ENCODE measurements at regions not wholly inside any gene's neighbourhood (a gene's known extent, or its start where the extent isn't known, plus 50 kb on each side); places are given as distances from the start of the nearest gene placed in this dataset.

GRCh38 chr6:147831356-147831755 lies 322.9 kb downstream of the SAMD5 start:
- no peak for TF ChIP-seq CTCF (IDR thresholded peaks at IDR 0.05; ENCODE audit: unreplicated experiment)
- Mint-ChIP-seq H3K27me3 (ENCODE audit: low read depth) (no peaks in the 10 kb centered on the region), H3K27ac (no peak overlapping the region), H3K9me3 (no peaks in the 10 kb centered on the region), H3K36me3 (no peaks in the 10 kb centered on the region), H3K4me1 (peaks cover 3% of the 10 kb centered on the region), H3K4me3 (no peak overlapping the region)
- DNase-seq (ENCODE audit: low spot score in 2 of 2, unreplicated experiment in 2 of 2): no peak

- Mint-ChIP-seq H3K9me3 (no peaks in the 10 kb centered on the region), H3K36me3 (no peaks in the 10 kb centered on the region), H3K4me3 (no peak overlapping the region), H3K27ac (no peak overlapping the region), H3K27me3 (ENCODE audit: low read depth) (no peaks in the 10 kb centered on the region), H3K4me1 (peaks cover 3% of the 10 kb centered on the region)
- no peak for DNase-seq (ENCODE audit: low spot score in 2 of 2, unreplicated experiment in 2 of 2)
- TF ChIP-seq CTCF (IDR thresholded peaks at IDR 0.05; ENCODE audit: unreplicated experiment): no peak
These were observed 325.1 kb downstream of the SAMD5 start for GRCh38 chr6:147833607-147834006.

GRCh38 chr6:147834084-147834776 lies 325.7 kb downstream of the SAMD5 start:
- Mint-ChIP-seq H3K27me3 (ENCODE audit: low read depth) (no peaks in the 10 kb centered on the region), H3K4me3 (no peak overlapping the region), H3K4me1 (peaks cover 3% of the 10 kb centered on the region), H3K27ac (no peak overlapping the region), H3K36me3 (no peaks in the 10 kb centered on the region), H3K9me3 (no peaks in the 10 kb centered on the region)
- no peak for DNase-seq (ENCODE audit: low spot score in 2 of 2, unreplicated experiment in 2 of 2)
- TF ChIP-seq CTCF (IDR thresholded peaks at IDR 0.05; ENCODE audit: unreplicated experiment): no peak

- Mint-ChIP-seq H3K4me1 (peaks cover 12% of the 10 kb centered on the region), H3K36me3 (no peaks in the 10 kb centered on the region), H3K4me3 (no peak overlapping the region), H3K27ac (no peak overlapping the region), H3K27me3 (ENCODE audit: low read depth) (no peaks in the 10 kb centered on the region), H3K9me3 (no peaks in the 10 kb centered on the region)
- no peak for DNase-seq (ENCODE audit: low spot score in 2 of 2, unreplicated experiment in 2 of 2)
- TF ChIP-seq CTCF (IDR thresholded peaks at IDR 0.05; ENCODE audit: unreplicated experiment): no peak
These were observed 329.1 kb downstream of the SAMD5 start for GRCh38 chr6:147837540-147837939.

- no peak for DNase-seq (ENCODE audit: low spot score in 2 of 2, unreplicated experiment in 2 of 2)
- Mint-ChIP-seq H3K27me3 (ENCODE audit: low read depth) (no peaks in the 10 kb centered on the region), H3K9me3 (peaks cover 11% of the 10 kb centered on the region), H3K4me1 (peaks cover 9% of the 10 kb centered on the region), H3K36me3 (peaks cover 3% of the 10 kb centered on the region), H3K27ac (no peak overlapping the region), H3K4me3 (no peak overlapping the region)
- TF ChIP-seq CTCF (IDR thresholded peaks at IDR 0.05; ENCODE audit: unreplicated experiment): no peak
These were observed 331.5 kb downstream of the SAMD5 start for GRCh38 chr6:147839708-147840610.

Data from mesothelial cell of epicardium (in vitro differentiated cells).